ENCODE measurements at regions not wholly inside any gene's neighbourhood (a gene's known extent, or its start where the extent isn't known, plus 50 kb on each side); places are given as distances from the start of the nearest gene placed in this dataset.

DNA sequence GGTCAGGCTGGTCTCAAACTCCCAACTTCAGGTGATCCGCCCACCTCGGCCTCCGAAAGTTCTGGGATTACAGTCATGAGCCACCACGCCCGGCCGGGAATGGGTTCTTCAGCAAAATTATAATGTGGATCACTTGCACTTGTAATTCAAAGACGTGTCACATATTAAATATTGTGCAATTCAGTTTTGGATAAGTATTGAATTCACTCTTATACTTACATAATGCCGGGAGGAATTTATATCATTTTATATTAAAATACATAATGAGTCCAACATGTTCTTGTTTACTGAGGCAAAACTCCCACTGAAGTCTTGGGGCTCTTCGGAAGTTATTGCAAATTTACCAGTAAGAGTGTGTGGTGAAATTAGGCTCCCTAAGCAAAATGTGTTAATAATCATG lies 635.2 kb upstream of the LUZP2 start:
- no peak for TF ChIP-seq CTCF (IDR thresholded peaks at IDR 0.05)
- TF ChIP-seq EZH2 (IDR thresholded peaks at IDR 0.05) = no peak

Data from neural progenitor cell (in vitro differentiated cells).